Stimulated activated CD4-positive, alpha-beta T cell treated with anti-CD3 and anti-CD28 coated beads, Interleukin-4, amount 100 ng/mL, for 24 hours (primary cell): ENCODE measurements at regions not wholly inside any gene's neighbourhood (a gene's known extent, or its start where the extent isn't known, plus 50 kb on each side); places are given as distances from the start of the nearest gene placed in this dataset.
"Not testable (repeated sequence)": the region's sequence is repeated elsewhere in the genome, so short reads cannot be mapped to it uniquely, and the experiment has no call there.

Source experiments
- DNase-seq: peaks from one replicate; pipeline ENCODE4 v3.0.0-alpha.2; 2020

DNA sequence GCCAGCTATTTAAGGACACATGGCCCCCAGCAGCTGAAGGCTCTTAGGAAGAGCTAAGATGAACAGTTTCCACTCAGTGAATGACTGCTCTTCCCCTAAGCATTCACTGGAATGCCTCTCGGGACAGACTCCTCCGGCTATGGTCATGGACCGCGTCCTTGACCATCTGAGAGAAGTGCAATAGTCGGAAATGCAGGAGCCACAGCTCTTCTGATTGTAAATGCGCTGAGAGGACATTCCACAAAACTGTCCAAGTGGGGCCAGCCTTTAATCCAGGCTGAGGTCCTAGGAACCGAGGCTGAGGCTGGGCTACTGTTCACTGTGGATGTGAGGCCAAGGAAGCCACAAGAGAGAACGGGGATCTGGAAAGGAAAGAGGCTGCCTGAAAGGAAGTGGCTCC, 162.0 kb upstream of the TMEM72 start:
- DNase-seq = no peak

DNA sequence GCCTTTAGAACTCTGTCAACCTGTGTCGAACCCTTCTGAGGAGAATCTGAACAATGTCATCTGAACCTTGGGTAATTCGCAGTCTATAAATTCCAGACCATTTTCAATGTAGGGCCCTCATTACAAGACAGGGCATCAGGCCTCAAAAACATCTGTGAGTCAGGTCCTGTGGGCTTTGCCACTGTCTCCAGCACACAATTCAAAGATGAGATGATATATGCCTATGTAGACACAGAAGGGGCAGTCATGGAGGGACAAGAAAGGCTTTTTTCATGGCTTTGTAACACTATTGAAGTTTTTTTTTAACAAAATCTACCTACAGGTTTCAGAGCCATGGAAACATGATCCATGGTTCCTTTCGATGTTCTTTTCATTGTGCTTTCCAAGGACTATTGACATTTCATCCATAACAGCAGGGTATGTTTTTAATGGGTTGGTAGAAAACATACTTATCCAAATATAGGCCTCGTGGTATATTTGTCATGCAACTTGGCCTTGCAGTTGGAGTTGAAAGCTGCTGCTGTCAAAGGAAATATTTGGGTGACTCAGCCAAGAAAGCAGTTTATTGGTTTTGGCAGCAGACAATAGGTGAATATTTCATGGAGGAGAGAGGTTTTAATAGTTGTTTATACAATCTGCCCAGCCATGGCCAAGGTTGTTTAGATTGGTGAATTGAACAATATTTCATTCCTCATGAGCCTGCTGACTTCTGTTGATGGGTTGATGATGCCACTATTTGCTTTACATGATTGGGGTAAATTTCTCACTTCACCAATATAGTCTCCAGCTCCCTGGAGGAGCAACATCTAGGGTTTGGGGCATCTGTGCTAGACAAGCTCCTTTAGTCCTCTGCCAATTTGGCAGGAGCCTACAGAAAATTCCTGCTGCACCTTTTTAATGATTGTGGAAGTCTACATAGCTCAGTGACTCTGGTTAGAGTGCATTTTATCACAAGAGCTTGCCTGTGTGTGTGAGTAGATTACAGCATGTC, 158.4 kb upstream of the TMEM72 start:
- no peak for DNase-seq

DNA sequence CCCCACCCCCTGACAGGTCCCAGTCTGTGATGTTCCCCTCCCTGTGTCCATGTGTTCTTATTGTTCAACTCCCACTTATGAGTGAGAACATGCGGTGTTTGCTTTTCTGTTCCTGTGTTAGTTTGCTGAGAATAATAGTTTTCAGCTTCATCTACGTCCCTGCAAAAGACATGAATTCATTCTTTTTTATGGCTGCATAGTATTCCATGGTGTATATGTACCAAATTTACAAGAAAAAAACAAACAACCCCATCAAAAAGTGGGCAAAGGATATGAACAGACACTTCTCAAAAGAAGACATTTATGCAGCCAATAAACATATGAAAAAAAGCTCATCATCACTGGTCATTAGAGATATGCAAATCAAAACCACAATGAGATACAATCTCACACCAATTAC, 156.8 kb upstream of the TMEM72 start:
- DNase-seq = not testable (repeated sequence)

DNA sequence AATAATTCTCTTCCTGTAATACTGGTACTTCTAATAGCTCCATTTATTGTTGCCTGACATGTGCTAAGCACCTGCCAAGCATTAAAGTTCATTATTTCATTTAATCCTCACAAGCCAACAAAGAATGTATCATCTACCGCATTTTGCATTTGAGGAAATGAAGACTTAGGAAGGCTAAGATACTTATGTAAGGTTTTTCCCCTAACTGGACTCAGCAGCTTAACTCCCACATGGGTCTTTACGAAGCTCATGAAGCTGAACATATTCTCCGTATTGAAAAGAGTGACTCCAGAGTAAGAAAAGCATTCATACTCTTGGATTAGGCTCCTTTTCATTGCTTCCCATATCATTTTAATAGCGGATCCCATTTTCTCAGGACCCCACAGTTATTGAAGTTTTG, 155.7 kb upstream of the TMEM72 start:
- no peak for DNase-seq

DNA sequence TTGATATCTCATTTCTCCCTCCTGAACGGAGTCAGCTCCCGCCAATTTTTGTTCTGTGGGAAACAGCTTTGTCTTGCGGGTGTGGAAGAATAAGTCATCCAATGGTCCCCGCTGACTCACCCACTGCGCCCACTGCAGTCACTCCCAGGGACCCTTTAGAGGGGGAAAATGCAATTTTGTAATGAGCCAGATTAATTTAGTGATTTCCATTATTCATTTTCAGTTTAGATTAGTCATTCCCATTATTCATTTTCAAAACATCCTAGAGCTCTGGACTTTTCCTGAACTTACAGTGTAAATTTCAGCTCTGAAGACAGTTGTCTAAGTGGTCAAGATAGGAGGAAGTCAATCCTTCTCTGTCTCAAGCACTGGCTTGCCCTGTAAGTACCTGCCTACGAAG, 154.9 kb upstream of the TMEM72 start:
- no peak for DNase-seq

DNA sequence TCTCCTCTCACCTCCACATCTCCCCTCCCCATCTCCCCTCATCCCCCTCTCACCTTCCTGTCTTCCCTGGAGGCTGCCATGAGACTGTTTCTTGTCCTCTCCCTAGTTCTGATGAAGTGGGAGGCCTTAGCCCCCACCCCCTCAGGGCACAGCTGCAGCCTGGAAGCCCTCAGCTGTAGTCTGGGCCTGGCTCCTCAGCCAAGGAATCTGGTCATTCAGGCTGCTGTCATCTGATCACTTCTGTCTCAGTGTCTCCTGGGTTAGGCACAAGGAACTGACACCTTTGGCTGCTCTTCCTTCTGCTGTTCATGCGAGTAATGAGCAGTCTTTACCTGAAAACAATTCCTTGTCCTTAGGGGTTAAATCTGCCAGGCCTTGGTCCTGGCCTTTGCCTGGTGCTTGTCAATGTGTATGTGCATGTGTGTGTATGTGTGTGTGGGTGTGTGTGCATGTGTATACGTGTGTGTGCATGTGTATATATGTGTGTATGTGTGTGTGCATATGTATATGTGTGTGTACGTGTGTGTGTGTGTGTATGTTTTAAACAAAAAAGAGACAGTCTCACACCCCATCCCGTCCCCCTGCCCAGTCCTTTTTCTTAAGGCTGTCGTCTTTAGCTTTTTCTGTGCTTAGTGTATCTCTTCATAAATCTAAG, 153.5 kb upstream of the TMEM72 start:
- DNase-seq = no peak

DNA sequence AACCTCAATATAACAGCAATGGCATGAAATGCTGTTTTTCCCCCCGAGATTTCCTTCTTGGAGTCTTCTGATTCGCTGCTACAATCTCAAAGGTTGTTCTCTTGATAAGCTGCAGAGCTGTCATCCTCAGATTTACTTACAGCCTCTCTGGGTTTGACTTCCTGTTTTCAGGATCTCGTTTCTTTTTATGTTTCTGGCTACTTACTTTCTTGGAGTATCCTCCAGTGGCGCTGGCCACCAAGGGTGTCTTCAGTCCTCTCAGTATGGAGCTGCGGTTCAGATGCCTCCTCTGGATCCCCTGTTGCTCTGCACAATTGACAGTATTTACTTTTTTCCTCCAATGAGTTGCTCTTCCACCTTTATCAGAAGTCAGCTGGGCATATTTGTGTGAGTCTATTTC, 152.0 kb upstream of the TMEM72 start:
- no peak for DNase-seq

DNA sequence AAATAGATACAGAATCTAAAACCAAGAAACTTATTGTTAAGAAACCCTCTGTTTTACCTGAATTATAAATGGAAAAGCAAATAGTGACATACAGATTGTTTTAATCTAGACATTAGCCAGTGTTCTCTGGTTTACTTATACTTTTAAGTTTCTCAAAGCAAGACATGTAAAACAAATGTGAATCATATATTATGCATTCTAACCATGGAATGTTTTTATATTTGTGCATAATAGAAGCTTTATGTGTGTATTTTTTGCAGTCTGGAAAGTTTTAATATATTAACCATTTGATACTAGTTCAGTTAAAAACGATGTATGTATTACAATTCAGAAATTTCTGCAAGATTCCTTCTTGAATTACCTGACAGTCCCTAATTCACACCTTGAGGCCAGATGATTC, 150.6 kb upstream of the TMEM72 start:
- no peak for DNase-seq

DNA sequence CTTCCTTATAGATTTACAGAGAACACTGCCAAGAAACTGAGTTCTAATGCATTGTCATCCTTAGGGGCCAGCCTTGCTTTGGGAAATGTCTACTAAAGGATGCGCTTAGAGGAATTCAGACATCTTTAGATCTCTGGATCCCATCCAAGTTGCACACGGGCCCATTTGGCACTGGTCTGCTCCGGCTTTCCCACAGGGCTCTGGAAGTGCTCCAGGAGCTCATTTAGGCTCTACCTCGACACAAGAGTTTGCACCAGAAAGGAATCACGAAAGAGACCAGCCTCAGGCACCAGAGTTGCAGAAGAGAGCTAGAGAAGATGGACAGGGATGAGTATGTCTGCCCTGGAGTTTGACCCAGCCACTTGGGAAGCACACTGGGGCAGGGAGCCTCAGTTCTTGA, 150.1 kb upstream of the TMEM72 start:
- no peak for DNase-seq

DNA sequence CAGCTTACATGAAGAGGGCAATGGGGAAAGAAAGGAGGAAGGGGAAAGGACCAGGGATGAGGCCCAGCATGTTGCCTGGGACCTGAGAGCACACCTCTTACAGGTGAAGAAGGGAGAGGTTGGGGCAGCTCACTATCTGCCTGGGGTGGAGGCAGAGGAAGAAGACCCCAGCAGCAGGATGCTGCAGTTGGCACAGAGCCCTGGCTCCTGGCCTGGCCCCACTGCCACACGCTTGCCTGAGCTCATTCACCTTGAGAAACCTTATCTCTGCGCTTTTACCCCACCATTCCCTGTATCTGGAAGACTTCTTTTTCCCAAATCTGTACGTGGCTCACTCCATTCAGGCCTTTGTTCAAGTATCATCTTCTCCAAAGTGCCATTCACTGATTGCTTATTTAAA, 147.8 kb upstream of the TMEM72 start:
- no peak for DNase-seq

DNA sequence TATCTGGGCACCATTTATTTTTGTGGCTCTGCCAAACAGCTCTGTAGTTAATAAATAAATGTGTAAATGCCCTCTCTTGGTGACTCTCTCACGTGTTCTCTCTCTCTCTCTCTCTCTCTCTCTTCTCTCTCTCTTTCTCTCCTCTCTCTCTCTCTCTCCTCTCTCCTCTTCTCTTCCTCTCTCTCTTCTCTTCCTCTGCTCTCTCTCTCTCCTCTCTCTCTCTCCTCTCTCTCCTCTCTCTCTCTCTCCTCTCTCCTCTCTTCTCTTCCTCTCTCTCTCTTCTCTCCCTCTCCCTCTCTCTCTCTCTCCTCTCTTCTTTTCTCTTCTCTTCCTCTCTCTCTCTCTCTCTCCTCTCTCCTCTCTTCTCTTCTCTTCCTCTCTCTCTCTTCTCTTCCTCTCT, 145.8 kb upstream of the TMEM72 start:
- no peak for DNase-seq

DNA sequence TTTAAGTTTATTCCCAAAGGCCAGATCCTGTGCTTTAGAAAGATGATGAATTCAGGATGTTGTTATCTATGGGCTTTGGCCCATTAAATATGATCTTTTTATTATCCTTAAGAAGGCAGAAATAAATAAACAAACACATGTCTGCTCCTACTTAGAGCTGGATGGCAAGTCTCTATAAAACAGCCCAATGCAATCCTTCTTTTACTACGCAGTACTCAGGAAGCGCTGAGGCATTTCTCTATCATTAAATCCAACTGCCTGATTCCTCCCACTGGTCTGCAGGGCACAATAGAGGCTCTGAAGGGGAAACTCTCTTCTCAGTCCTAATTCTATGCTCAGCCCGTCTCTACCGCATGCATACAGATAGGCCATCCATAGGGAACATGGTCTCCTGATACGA, 144.5 kb upstream of the TMEM72 start:
- DNase-seq = no peak

DNA sequence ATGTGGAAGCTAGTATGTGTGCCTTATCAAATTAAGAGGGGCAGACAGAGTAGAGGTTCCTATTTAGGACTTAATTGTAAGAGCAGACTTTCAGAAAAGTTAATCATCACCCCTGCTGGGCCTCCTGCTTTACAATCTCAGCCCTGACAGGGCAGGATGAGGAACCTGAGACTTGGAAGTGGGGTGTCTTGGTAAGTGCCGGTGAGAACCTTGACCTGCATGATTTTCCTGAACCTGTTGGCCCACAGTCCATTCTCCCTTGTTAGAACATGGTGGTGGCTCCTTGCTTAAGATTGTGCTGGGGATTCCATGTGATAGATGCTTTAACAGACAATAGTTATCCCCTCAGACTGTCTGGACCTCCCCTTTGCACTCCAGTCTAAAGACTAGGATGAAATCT, 141.7 kb upstream of the TMEM72 start:
- no peak for DNase-seq

DNA sequence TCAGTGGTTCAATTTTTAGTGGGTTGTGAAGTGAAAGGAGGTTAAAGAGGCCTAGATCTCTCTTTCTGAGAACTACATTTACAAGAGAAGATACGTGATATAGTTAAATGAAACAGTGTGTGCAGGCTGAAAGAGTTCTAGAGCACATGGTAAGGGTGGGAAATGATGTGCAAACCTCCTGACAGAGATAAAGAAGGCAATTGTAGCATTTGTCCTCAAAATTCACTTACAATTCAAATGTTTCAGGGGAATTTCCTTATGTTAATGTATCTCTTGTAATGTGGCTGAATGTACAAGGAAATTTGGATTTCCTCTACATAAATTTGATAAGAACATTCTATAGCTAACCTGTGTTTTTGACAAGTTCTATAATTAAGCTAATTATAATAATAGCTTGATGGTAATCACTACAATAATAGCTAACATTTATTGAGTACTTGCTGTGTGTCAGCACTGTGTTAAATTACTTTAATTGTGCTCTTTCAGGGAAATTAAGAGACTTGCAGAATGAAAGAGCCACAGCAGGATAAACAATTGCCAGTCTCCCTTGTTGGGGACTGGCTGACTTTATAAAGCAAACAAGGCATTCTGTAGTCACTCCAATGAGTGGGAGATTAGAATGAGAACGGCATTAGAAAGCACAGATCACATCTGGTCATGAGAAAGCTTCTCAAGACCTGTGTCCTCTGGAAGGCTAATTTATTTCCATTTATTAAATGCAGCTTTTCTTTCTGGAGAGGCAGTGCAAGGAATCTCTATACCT, 139.7 kb upstream of the TMEM72 start:
- no peak for DNase-seq

DNA sequence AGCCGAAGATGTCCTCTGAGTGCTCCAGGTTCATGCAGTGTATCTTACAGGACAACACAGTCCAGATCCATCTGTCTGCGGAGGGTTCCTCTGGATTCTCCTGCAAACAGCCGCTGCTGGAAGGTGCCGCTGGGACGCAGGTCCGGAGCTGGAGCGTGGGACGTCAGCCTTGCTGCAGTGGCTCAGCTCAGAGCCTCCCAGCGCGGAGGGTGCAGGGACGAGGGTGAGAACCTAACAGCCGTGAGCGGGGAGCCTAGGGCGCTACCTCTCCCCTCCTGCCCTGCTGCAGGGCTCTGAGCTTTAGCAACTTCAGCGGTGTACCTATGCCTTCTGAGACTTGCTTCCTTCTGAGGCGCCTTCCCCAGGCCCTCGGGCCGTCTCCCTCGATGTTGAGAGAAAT, 137.6 kb upstream of the TMEM72 start:
- no peak for DNase-seq

DNA sequence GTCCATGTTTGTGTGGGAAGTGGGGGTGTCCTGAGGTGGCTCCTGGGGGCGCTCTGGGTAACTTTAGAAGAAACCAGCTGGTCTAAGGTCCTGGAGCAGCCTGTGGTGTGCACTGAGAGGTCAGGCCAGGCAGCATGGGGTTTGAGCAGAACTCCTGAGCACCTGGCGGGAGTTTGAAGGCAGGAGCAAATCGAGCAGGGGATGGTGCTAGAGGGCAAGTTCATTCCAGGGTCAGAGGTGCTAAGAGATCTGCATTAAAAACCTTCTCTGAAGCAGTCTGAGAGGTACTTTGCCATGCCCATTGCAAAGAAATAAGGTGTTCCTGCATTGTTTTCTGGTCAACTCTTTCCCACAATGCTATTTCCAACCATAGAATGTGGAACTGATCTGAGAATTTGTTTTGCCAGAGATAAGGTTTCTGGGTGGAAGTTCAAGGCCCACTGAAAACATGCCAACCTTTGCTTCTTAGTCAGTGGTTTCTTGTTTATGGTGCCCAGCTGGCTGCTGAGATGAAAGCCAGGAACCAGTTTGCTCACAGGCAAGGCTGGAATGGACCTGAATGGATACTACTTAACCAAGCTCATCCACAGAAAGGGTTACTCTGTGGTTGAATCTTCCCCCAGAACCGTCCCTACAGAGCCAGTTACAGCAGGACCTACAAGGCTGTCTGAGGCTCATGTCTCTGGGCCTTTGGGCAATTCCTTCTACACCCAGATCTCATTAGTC, 136.3 kb upstream of the TMEM72 start:
- DNase-seq = no peak

DNA sequence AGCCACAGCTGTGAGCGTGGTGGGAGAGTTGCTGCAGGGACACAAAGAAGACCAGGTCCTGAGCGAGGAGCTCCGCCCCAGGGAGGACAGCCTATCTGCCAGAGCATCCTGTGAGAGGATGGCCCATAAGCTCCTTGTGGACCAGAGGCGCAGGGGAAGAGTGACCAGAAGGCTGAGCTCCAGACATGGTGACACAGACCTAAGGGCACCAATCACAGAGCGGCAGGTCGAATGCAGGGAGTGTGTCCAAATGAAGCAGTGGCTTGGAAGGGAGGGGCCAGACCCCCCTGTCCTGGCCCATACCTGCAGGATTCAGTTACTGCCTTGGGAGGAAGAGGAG, 135.8 kb upstream of the TMEM72 start:
- DNase-seq = no peak

DNA sequence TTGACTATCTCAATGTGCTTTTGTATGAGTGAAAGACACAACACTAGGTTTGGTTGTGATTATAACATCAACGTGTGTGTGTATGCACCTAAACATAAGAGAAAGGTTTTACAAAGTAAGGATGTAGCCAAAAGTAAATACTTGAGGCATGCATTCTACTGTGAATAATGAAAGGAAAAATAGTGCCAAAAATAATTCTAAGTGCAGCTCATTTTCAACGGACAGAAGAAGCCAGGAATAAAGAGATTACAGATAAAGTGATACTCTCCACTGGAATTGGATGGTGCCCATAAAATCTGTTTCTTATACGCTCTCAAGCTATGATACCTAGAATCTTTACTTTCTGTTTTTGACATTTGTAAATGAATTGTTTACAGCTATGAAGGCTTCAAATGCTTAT, 135.0 kb upstream of the TMEM72 start:
- no peak for DNase-seq

DNA sequence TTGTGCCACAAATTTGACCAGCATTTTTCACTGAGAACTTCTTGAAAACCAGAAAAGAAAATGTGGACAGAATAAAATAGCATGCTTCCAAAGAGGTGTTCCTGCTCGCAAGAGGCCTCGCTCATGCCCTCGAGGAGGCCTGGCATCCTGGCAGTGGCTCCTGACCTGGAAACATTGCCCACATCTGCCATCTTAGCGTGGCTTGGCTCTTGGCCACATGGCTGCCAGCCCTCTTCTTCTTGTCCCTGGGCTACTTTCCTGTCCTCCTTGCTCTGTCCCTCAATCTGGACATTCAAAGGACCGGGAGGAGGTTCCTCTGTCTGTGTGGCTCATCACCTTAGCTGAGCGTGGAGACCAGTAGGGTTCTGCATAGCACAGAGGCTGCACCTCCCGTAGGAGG, 131.6 kb upstream of the TMEM72 start:
- DNase-seq = no peak

DNA sequence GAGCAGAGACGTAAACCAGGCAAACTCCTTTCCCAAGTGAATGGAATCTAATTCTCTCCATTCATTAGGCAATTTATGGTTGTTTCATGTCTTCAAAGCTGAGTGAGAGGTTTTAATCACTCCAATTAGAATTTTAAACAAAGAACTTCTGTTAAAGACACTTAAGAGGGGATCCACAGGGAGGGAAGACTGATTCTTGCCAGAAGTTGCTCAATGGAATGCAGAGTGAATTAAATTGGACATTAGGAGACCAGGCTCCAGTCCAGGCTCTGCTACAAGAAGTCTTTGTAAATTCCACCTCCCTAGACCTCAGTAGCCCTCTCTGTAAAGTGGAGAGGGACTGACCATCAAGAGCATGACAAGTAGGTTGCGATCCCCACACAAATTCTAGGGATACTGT, 130.7 kb upstream of the TMEM72 start:
- DNase-seq = no peak

DNA sequence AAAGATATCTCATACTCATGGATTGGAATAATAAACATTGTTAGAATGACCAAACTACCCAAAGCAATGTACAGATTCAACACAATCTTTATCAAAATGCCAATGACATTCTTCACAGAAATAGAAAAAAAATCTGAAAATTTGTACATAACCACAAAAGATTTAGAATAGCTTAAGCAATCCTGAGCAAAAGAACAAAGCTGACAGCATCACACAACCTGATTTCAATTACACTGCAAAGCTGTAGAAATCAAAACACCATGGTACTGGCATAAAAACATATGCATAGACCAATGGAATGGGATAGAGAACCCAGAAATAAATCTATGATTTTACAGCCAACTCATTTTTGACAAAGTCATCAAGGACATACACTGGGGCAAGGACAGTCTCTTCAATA, 130.0 kb upstream of the TMEM72 start:
- no peak for DNase-seq

DNA sequence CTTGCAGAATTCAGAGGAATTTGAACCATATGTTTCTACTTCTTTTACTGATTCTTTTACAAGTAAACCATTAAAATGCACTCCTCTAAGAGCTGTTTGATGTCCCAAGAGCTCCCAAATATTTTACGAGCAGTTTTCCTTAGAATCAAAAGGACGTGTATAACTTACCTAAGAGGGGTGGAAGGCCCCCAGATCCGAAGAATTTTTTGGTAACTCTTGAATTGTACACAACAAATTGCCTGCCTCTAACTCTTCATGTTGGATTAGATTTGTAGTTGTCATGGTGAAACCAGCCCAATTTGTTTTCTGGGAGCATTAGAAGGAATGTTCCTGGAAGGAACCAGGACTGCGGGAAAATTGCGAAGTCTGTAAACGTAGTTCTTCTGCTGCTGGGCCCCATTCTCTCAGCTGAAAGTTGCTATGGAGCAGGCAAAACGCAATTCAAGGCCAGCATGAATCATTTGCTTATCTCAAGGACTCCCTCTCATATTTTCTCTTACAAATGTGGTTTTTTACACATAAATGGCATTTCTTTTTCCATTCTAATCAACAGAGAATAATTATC, 124.8 kb upstream of the TMEM72 start:
- DNase-seq = no peak
